ENCODE measurements at regions not wholly inside any gene's neighbourhood (a gene's known extent, or its start where the extent isn't known, plus 50 kb on each side); places are given as distances from the start of the nearest gene placed in this dataset.

DNA sequence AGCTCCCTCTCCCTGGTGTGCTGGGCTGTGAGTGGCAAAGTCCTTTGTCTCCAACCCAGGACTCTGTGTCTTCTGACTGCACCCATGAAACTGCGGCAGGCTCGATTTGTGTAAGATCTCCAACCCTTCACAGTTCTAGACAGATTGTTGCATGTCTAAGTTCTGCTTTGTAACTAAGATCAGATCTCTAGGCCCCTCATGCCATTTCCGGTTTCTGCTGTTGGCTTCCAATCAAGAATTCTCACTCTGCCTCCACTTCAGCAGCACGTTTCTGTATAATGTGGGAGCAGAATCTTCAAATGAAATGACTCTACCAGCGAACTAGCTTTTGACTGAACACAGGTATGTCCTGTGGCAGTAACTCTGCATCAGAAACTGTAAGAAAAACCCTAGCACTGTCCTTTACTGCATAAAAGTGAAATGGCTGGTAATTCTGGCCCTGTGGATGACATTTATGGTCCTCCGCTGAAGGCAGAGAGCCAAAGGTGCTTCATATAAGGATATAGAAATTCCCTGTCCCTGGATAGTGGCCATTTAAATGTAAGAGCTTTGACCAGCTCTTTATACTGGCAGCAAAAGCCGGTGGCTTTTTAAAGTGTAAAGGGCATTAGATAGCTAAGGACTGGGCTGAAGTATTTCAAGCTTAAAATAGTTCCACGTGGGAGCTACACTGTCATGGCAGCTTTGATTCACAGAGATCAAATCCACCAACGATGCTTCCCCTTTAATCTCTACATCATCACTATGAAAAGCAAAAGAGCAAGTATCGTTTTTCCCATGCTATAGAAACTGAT is 319.0 kb upstream of the CDH6 start:
- Histone ChIP-seq H3K36me3 (no peaks in the 10 kb centered on the region), H3K4me3 (no peak overlapping the region)
- no peak for TF ChIP-seq Cebpa-rat (IDR thresholded peaks at IDR 0.05)

DNA sequence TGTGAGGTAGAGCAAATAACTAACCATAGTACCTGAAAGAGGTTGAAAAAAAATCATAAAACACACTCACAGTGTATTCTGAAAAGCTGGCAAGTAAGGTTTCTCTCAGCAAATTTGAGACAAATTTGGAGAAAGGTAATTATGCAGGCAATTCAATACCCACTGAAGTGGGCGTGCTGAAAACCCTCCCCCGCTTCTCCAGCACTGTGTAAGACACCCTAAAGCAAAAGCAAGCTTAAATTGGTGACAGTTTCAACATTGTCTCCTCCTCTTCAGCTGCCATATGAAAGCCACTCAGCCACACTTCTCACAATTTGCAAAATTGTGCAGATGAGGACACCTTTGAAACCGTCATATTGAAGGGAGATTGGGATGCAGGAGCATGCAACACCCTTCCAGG is 322.3 kb upstream of the CDH6 start:
- H3K36me3 ChIP-seq, result no peaks in the 10 kb centered on the region
- no peak for TF ChIP-seq Cebpa-rat (IDR thresholded peaks at IDR 0.05)
- no peaks in the 10 kb centered on the region for H3K4me1 ChIP-seq
- no peak overlapping the region for H3K9ac ChIP-seq
- H3K4me3 ChIP-seq, result no peak overlapping the region
- no peak overlapping the region for H3K27ac ChIP-seq
- no peaks in the 10 kb centered on the region for H3K27me3 ChIP-seq
- H3K9me3 ChIP-seq, result no peaks in the 10 kb centered on the region
- H3K4me2 ChIP-seq, result no peak overlapping the region
- no peaks in the 10 kb centered on the region for H4K20me1 ChIP-seq

More for the DNA sequence above, 319.0 kb upstream of the CDH6 start:
- H3K9ac ChIP-seq, result no peak overlapping the region
- H3K27me3 ChIP-seq, result no peaks in the 10 kb centered on the region
- H3K4me1 ChIP-seq, result no peaks in the 10 kb centered on the region
- H4K20me1 ChIP-seq, result no peaks in the 10 kb centered on the region
- H3K9me3 ChIP-seq, result no peaks in the 10 kb centered on the region
- H3K4me2 ChIP-seq, result no peak overlapping the region
- no peak overlapping the region for H3K27ac ChIP-seq

DNA sequence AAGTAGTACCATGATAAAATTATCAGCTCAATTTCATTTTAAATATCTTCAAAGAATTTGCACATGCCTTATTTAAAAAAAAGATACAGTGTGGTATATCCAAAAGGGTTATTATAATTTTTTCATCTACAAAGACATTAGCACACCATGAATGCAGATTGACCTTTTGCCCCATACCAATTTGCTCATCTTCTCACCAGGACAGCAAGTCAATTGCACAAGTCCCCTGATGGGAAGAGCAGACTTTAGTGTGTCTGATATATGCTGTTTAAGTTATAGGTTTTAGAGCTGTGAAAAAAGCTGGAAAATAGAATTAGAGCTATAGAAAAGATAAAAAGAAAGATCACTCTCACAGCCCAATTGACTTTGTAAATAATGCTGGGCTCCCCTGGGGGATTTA is 325.8 kb upstream of the CDH6 start:
- H3K4me2 ChIP-seq, result no peak overlapping the region

DNA sequence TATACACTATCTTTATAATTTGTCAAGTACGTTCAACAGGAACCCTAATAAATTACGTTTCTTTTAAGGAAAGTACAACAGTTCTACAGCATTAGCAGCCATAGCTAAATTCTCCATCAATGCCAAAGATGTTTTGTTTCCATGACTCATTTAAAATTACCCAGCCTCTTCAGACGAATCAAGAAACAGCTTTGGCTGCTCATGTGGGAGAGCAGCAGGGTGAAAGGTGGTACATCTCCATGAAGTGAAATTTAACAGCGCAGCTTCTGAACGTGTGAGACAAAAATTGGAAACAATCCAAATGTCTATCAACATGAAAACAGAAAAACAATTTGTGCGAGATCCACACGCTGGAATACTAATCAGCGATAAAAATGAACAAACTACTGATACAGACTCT is 327.3 kb upstream of the CDH6 start:
- no peak for TF ChIP-seq Cebpa-rat (IDR thresholded peaks at IDR 0.05)
- Histone ChIP-seq H3K27ac (no peak overlapping the region), H3K4me3 (no peak overlapping the region)

More for the DNA sequence above, 325.8 kb upstream of the CDH6 start:
- H3K27me3 ChIP-seq, result no peaks in the 10 kb centered on the region
- TF ChIP-seq Cebpa-rat (IDR thresholded peaks at IDR 0.05), result no peak
- no peaks in the 10 kb centered on the region for H4K20me1 ChIP-seq
- H3K9ac ChIP-seq, result no peak overlapping the region
- no peaks in the 10 kb centered on the region for H3K36me3 ChIP-seq
- no peak overlapping the region for H3K4me3 ChIP-seq
- H3K4me1 ChIP-seq, result no peaks in the 10 kb centered on the region
- H3K9me3 ChIP-seq, result no peaks in the 10 kb centered on the region
- H3K27ac ChIP-seq, result no peak overlapping the region

DNA sequence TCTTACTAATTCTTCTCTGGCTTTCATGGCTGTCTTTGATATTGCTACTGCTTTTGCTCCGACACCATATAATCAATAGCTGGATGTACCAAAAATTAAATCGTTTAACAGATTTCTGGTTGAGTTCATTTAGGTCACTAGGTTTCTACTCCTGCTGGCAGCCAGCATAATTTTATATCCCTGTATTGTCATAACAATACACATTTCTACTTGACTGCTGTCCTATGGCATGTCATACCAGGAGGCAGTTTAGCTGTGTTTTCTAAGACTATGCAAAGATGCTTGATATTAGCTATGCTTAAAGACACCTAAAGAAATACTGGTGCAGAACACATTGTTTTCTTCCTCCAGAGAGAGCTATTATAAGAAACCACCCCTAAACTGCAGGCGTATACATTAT is 337.2 kb upstream of the CDH6 start:
- no peaks in the 10 kb centered on the region for H4K20me1 ChIP-seq
- no peak overlapping the region for H3K9ac ChIP-seq
- TF ChIP-seq Cebpa-rat (IDR thresholded peaks at IDR 0.05), result no peak
- H3K4me1 ChIP-seq, result no peaks in the 10 kb centered on the region
- H3K36me3 ChIP-seq, result no peaks in the 10 kb centered on the region
- no peaks in the 10 kb centered on the region for H3K27me3 ChIP-seq
- no peaks in the 10 kb centered on the region for H3K9me3 ChIP-seq
- no peak overlapping the region for H3K4me2 ChIP-seq
- no peak overlapping the region for H3K27ac ChIP-seq
- no peak overlapping the region for H3K4me3 ChIP-seq

More for the DNA sequence above, 327.3 kb upstream of the CDH6 start:
- Histone ChIP-seq H3K27me3 (no peaks in the 10 kb centered on the region), H3K4me2 (no peak overlapping the region), H3K4me1 (no peaks in the 10 kb centered on the region), H3K36me3 (no peaks in the 10 kb centered on the region), H3K9me3 (no peaks in the 10 kb centered on the region), H4K20me1 (no peaks in the 10 kb centered on the region), H3K9ac (no peak overlapping the region)

DNA sequence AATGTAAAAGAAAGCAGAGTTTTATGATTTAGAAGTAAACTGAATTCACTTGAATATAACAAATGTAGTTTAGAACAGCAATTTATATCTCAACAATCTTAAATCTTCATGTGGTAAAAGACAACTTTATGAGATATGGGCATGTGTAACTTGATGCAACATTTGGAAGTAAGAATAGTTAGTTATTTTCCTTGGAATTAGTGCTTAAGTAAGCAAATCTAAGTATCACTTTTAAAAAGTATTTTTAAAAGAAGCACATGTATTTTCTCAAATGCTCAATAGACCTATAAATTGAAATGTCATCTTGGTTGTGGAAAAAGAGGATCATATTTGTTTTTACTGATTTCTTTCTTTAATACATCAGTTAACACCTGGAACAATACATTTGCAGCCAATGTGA is 340.3 kb upstream of the CDH6 start:
- Histone ChIP-seq H3K9me3 (no peaks in the 10 kb centered on the region), H3K27ac (no peak overlapping the region), H3K4me3 (no peak overlapping the region), H3K27me3 (no peaks in the 10 kb centered on the region), H3K4me1 (peaks cover 15% of the 10 kb centered on the region), H4K20me1 (no peaks in the 10 kb centered on the region), H3K9ac (no peak overlapping the region), H3K4me2 (no peak overlapping the region), H3K36me3 (no peaks in the 10 kb centered on the region)
- no peak for TF ChIP-seq Cebpa-rat (IDR thresholded peaks at IDR 0.05)

DNA sequence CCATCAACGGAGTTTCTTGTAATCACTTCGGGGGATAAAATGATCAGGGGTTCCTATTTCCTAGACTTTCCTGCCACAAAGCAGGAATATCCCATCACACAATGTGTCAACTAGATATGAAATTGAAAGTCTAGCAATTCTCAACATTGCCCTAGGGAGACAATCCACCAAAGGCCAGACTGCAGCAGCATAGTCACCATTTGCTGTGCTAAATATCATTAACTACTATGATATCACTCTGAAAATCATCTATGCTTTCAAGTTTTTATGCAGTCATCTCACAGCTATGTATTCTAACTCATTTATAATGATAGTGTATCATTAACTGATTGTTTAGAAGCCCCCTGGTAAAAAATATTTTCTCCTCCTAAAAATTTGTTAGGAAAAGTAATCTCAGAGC is 342.6 kb upstream of the CDH6 start:
- Histone ChIP-seq H3K4me1 (peaks cover 15% of the 10 kb centered on the region), H3K27me3 (no peaks in the 10 kb centered on the region), H4K20me1 (no peaks in the 10 kb centered on the region), H3K4me2 (no peak overlapping the region), H3K4me3 (no peak overlapping the region), H3K36me3 (no peaks in the 10 kb centered on the region), H3K27ac (no peak overlapping the region), H3K9me3 (no peaks in the 10 kb centered on the region), H3K9ac (no peak overlapping the region)
- no peak for TF ChIP-seq Cebpa-rat (IDR thresholded peaks at IDR 0.05)

DNA sequence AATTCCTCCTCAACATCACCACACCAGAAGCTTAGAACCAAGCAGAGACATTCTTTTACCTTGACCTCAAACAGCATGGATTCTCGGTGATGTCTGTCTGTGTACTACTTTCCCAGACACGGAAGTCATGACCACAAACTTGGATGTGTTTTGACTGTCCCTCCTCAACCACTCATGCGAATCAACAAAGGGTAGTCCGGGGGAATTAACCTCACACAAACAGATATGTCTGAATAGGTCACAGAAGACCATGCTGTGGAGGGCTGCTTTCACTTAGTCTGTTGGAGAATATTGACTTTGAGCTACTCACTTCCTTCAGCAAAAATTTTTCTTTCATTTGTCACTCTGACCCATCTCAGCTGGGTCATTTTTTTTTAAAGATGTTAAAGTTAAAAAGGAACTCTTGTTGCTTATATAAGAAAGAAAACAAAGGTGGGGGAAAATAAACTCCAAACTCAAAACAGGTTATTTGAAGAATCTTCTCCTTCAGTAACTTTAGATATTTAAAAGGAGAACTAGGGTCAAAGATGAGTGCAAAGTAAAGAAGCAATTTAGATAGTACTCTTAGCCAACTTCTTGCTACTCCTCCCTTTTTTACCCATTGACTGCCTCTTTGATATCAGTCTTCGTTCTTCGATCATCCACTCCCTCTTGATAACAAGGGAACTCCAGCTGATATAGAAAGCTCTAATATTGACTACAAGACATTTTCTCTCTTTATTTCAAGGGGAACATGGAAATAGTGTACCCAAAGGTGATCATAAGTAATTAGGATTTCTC is 343.4 kb upstream of the CDH6 start:
- Histone ChIP-seq H3K4me1 (peaks cover 15% of the 10 kb centered on the region), H3K27me3 (no peaks in the 10 kb centered on the region), H3K4me3 (no peak overlapping the region), H3K9me3 (no peaks in the 10 kb centered on the region), H4K20me1 (no peaks in the 10 kb centered on the region), H3K36me3 (no peaks in the 10 kb centered on the region), H3K4me2 (peak overlapping the region; percentile 38), H3K9ac (no peak overlapping the region), H3K27ac (no peak overlapping the region)
- no peak for TF ChIP-seq Cebpa-rat (IDR thresholded peaks at IDR 0.05)

DNA sequence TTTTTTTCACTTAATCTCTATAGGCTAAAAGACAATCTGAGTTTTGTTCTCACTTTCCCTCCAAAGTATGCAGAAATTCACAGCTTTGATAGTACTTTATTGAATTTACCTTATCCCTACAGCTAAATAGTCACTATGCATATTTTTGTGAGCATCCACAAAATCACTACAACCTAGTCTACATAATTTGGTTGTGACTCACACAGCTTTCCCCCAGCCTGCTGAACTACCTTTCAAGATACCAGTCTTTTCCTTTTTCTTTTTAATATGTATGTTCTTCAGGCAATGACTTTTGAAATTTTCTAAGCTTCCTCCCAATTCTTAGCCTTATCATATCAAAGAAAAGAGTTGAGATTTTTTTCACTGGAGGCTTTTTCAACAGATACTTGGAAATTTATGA is 347.3 kb upstream of the CDH6 start:
- no peak overlapping the region for H3K4me2 ChIP-seq

DNA sequence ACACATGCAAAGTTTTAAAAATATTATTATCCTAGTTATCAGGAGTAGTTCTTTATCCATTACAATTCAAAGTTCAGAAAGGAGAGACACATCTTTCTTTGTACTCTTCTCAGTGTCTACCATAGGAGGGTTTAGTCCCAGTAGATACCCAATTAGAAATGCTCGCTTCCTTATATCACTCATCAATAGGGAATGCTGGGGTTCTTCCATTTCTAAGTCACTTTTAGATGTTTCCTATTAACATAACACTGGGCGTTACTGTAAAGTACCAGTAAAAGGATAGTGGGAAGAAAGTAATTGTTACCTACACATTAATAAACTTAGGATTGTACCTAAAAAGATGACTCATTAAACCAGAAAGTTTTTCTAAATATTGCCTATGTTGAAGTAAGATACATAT is 348.3 kb upstream of the CDH6 start:
- TF ChIP-seq Cebpa-rat (IDR thresholded peaks at IDR 0.05), result no peak
- no peak overlapping the region for H3K27ac ChIP-seq

More for the DNA sequence above, 347.3 kb upstream of the CDH6 start:
- H3K9ac ChIP-seq, result no peak overlapping the region
- no peak overlapping the region for H3K4me3 ChIP-seq
- TF ChIP-seq Cebpa-rat (IDR thresholded peaks at IDR 0.05), result no peak
- no peaks in the 10 kb centered on the region for H3K9me3 ChIP-seq
- no peaks in the 10 kb centered on the region for H4K20me1 ChIP-seq
- H3K36me3 ChIP-seq, result no peaks in the 10 kb centered on the region
- no peak overlapping the region for H3K27ac ChIP-seq
- H3K4me1 ChIP-seq, result peaks cover 19% of the 10 kb centered on the region
- no peaks in the 10 kb centered on the region for H3K27me3 ChIP-seq

More for the DNA sequence above, 348.3 kb upstream of the CDH6 start:
- Histone ChIP-seq H3K4me1 (peaks cover 23% of the 10 kb centered on the region), H3K4me3 (no peak overlapping the region), H3K4me2 (no peak overlapping the region), H3K9ac (no peak overlapping the region), H3K27me3 (no peaks in the 10 kb centered on the region), H4K20me1 (no peaks in the 10 kb centered on the region), H3K36me3 (no peaks in the 10 kb centered on the region), H3K9me3 (no peaks in the 10 kb centered on the region)

Data from BLaER1 (cell line).